Motor neuron (in vitro differentiated cells): ENCODE measurements at regions not wholly inside any gene's neighbourhood (a gene's known extent, or its start where the extent isn't known, plus 50 kb on each side); places are given as distances from the start of the nearest gene placed in this dataset.
A peak's percentile ranks its signal among the peaks of the same experiment; 100 is the strongest.

Source experiments
- ATAC-seq, 8 experiments: fragments of 200-7000 bp; cut with Tn5 transposase; replicated peaks in 6 of 8; 2 replicates each; pipeline ENCODE4 v1.8.0; 2021; ENCODE audit warnings: mild to moderate bottlenecking in 8 of 8, moderate library complexity in 8 of 8
- H3K27ac ChIP-seq, 2 donors: fragments of 250-450 bp; sonication (Bioruptor Pico); 2 replicates each; pipeline ENCODE4 v1.9.0; 2021; ENCODE audit warnings: antibody characterized with exemption in 2 of 2, mild to moderate bottlenecking in 2 of 2, moderate library complexity in 1 of 2
- H3K4me1 ChIP-seq, 2 donors: fragments of 250-450 bp; sonication (Bioruptor Pico); replicated peaks in 1 of 2; 2 replicates each; pipeline ENCODE4 v1.6.1; 2021; ENCODE audit warnings: antibody characterized with exemption in 2 of 2, mild to moderate bottlenecking in 2 of 2, moderate library complexity in 1 of 2
- H3K4me3 ChIP-seq, 5 donors: fragments of 250-450 bp; sonication (Bioruptor Pico); 2 replicates each; pipeline ENCODE4 v1.9.0; 2021; ENCODE audit warnings: antibody characterized with exemption in 5 of 5, mild to moderate bottlenecking in 5 of 5, moderate library complexity in 4 of 5
- WGBS, 10 experiments: fragments of 450-650 bp; shearing (Covaris generic); methylation state at CpG; one replicate each; pipeline ENCODE4 v1.0.0; 2022; 5-methylcytosine and 5-hydroxymethylcytosine counted together
- in situ Hi-C, 9 experiments: fragments of 400-800 bp; cut with MboI; loops; one replicate each; pipeline ENCODE4 v1.15.0; 2021; ENCODE audit warnings: low sequenced_read_pairs in 9 of 9, low pct_unique_long_range_greater_than_20kb in 2 of 9; ENCODE audit not compliant: unreplicated experiment in 9 of 9

GRCh38 chr5:106324356-106324755, 1346.4 kb downstream of the EFNA5 start:
- 66 to 100% (median 84%) methylated on average over 1 to 2 of the region's 2 CpGs; no CpG with 5 or more reads in 4 of the 10 experiments for WGBS, 10 experiments
- in situ Hi-C loops = no loop called here

GRCh38 chr5:106321242-106321641, 1349.5 kb downstream of the EFNA5 start:
- in situ Hi-C loops = no loop called here
- Histone ChIP-seq H3K27ac (no peak overlapping the region), H3K4me1 (no peaks in the 10 kb centered on the region), H3K4me3 (no peak overlapping the region)
- 57 to 100% (median 90%) methylated on average over 1 to 5 of the region's 6 CpGs for WGBS, 10 experiments
- ATAC-seq = no peak

More at GRCh38 chr5:106324356-106324755, 1346.4 kb downstream of the EFNA5 start:
- Histone ChIP-seq H3K27ac (no peak overlapping the region), H3K4me1 (no peaks in the 10 kb centered on the region), H3K4me3 (no peak overlapping the region)
- no peak for ATAC-seq

GRCh38 chr5:106314221-106314824, 1356.4 kb downstream of the EFNA5 start:
- Histone ChIP-seq H3K27ac (no peak overlapping the region), H3K4me3 (no peak overlapping the region), H3K4me1 (no peaks in the 10 kb centered on the region)
- ATAC-seq = no peak
- WGBS, 10 experiments = 0 to 100% (median 69%) methylated on average over 1 to 2 of the region's 2 CpGs; no CpG with 5 or more reads in 3 of the 10 experiments
- in situ Hi-C loops = no loop called here

- in situ Hi-C loops = no loop called here
- Histone ChIP-seq H3K27ac (no peak overlapping the region), H3K4me1 (no peaks in the 10 kb centered on the region), H3K4me3 (no peak overlapping the region)
- no peak for ATAC-seq
These were observed 1358.4 kb downstream of the EFNA5 start for GRCh38 chr5:106312360-106312759.

- in situ Hi-C loops = no loop called here
- WGBS, 10 experiments = 11 to 100% (median 92%) methylated on average over 1 to 2 of the region's 2 CpGs
- ATAC-seq = no peak
- Histone ChIP-seq H3K4me1 (no peaks in the 10 kb centered on the region), H3K4me3 (no peak overlapping the region), H3K27ac (no peak overlapping the region)
These were observed 1359.4 kb downstream of the EFNA5 start for GRCh38 chr5:106311230-106311915.

- no peak for ATAC-seq
- Histone ChIP-seq H3K4me3 (no peak overlapping the region), H3K4me1 (no peaks in the 10 kb centered on the region), H3K27ac (no peak overlapping the region)
- 40 to 83% (median 53%) methylated on average over 1 to 5 of the region's 5 CpGs; no CpG with 5 or more reads in 3 of the 10 experiments for WGBS, 10 experiments
- in situ Hi-C loops = no loop called here
These were observed 1363.5 kb downstream of the EFNA5 start for GRCh38 chr5:106307265-106307664.

- 49 to 100% (median 71%) methylated on average over 1 to 4 of the region's 4 CpGs; no CpG with 5 or more reads in 1 of the 10 experiments for WGBS, 10 experiments
- H3K4me1 ChIP-seq = no peaks in the 10 kb centered on the region
- no peak overlapping the region for H3K4me3 ChIP-seq
- ATAC-seq = no peak
- H3K27ac ChIP-seq = no peak overlapping the region
- in situ Hi-C loops = no loop called here
These were observed 1364.3 kb downstream of the EFNA5 start for GRCh38 chr5:106306313-106307028.

GRCh38 chr5:106303911-106304310, 1366.8 kb downstream of the EFNA5 start:
- no peak for ATAC-seq
- Histone ChIP-seq H3K4me1 (no peaks in the 10 kb centered on the region), H3K27ac (no peak overlapping the region), H3K4me3 (no peak overlapping the region)
- in situ Hi-C loops = no loop called here
- 13 to 100% (median 80%) methylated on average over 1 to 2 of the region's 2 CpGs; no CpG with 5 or more reads in 1 of the 10 experiments for WGBS, 10 experiments

- no peaks in the 10 kb centered on the region for H3K4me1 ChIP-seq
- WGBS, 10 experiments = 0 to 50% (median 21%) methylated on average over 1 to 2 of the region's 2 CpGs; no CpG with 5 or more reads in 1 of the 10 experiments
- in situ Hi-C loops = no loop called here
- no peak overlapping the region for H3K4me3 ChIP-seq
- H3K27ac ChIP-seq = no peak overlapping the region
- ATAC-seq = no peak
These were observed 1378.1 kb downstream of the EFNA5 start for GRCh38 chr5:106292654-106293053.

GRCh38 chr5:106290841-106291240, 1379.9 kb downstream of the EFNA5 start:
- H3K4me3 ChIP-seq = no peak overlapping the region
- no peak overlapping the region for H3K27ac ChIP-seq
- H3K4me1 ChIP-seq = no peaks in the 10 kb centered on the region
- WGBS, 10 experiments = 71 to 100% (median 92%) methylated on average over 1 of the region's 1 CpG; no CpG with 5 or more reads in 6 of the 10 experiments
- ATAC-seq = no peak
- in situ Hi-C loops = no loop called here

- ATAC-seq = no peak
- H3K27ac ChIP-seq = no peak overlapping the region
- H3K4me1 ChIP-seq = no peaks in the 10 kb centered on the region
- in situ Hi-C loops = no loop called here
- 25 to 100% (median 82%) methylated on average over 2 to 3 of the region's 3 CpGs for whole genome bisulfite sequencing, 10 experiments
- H3K4me3 ChIP-seq = no peak overlapping the region
These were observed 1381.8 kb downstream of the EFNA5 start for GRCh38 chr5:106288979-106289378.

GRCh38 chr5:106277540-106278096, 1393.1 kb downstream of the EFNA5 start:
- WGBS, 10 experiments = 0 to 95% (median 79%) methylated on average over 1 to 3 of the region's 3 CpGs
- ATAC-seq = peak in 4 of 8 experiments; percentile 59 to 76 (median 66)
- Histone ChIP-seq H3K27ac (no peak overlapping the region), H3K4me1 (peaks cover 0 to 3% of the 10 kb centered on the region in 2 donors), H3K4me3 (no peak overlapping the region)
- in situ Hi-C loops = no loop called here

- H3K27ac ChIP-seq = no peak overlapping the region
- H3K4me3 ChIP-seq = no peak overlapping the region
- in situ Hi-C loops = no loop called here
- 33 to 100% (median 90%) methylated on average over 1 to 2 of the region's 2 CpGs; no CpG with 5 or more reads in 3 of the 10 experiments for WGBS, 10 experiments
- ATAC-seq = peak in 3 of 8 experiments; percentile 33 to 68 (median 65)
- H3K4me1 ChIP-seq = no peaks in the 10 kb centered on the region
These were observed 1401.4 kb downstream of the EFNA5 start for GRCh38 chr5:106269252-106269843.
